A673 (cell line): ENCODE measurements at regions not wholly inside any gene's neighbourhood (a gene's known extent, or its start where the extent isn't known, plus 50 kb on each side); places are given as distances from the start of the nearest gene placed in this dataset.

Experiments used
- BruUV-seq: library from RNA; stranded (reverse); fragments of 400-500 nt; replicated peaks from 2 replicates; lab custom pipeline; 2021; lab: Mats Ljungman, UMichigan
- CTCF ChIA-PET: fragments of 300-600 bp; sonication (Branson Sonifier 250); formaldehyde crosslinking; loops from one replicate; lab custom pipeline; 2022; ENCODE audit warnings: antibody characterized with exemption; lab: Charles Lee
- POLR2A ChIA-PET: fragments of 300-600 bp; sonication (Branson Sonifier 250); formaldehyde crosslinking; loops from one replicate; lab custom pipeline; 2022; ENCODE audit warnings: antibody characterized with exemption; ENCODE audit not compliant: low non-redundant PET; lab: Charles Lee
- DNase-seq: peaks from one replicate; pipeline ENCODE4 v3.0.0-alpha.2; 2015; ENCODE audit warnings: low spot score
- H3K27ac ChIP-seq: fragments of 200-600 bp; sonication (generic); 2 replicates; pipeline ENCODE4 v1.5.1; 2016; ENCODE audit warnings: mixed run types, low read depth, mild to moderate bottlenecking, mixed read lengths, antibody characterized with exemption, low read length; ENCODE audit not compliant: poor library complexity, severe bottlenecking
- H3K27me3 ChIP-seq: fragments of 200-600 bp; sonication (generic); replicated peaks from 2 replicates; pipeline ENCODE4 v1.6.1; 2017; ENCODE audit warnings: mixed run types, low read depth, mild to moderate bottlenecking, mixed read lengths, antibody characterized with exemption, low read length; ENCODE audit not compliant: insufficient read depth, poor library complexity
- H3K36me3 ChIP-seq: fragments of 200-600 bp; sonication (generic); 2 replicates; pipeline ENCODE4 v1.6.1; 2016; ENCODE audit warnings: mixed run types, mild to moderate bottlenecking, mixed read lengths, antibody characterized with exemption, low read length; ENCODE audit not compliant: insufficient read depth, poor library complexity, severe bottlenecking
- H3K4me1 ChIP-seq: fragments of 200-600 bp; sonication (generic); 2 replicates; pipeline ENCODE4 v1.6.1; 2017; ENCODE audit warnings: mixed run types, mild to moderate bottlenecking, mixed read lengths, antibody characterized with exemption, low read length; ENCODE audit not compliant: insufficient read depth, poor library complexity, severe bottlenecking
- H3K4me3 ChIP-seq: fragments of 200-600 bp; sonication (generic); 2 replicates; pipeline ENCODE4 v1.5.1; 2016; ENCODE audit warnings: low read depth, mixed run types, mild to moderate bottlenecking, mixed read lengths, low read length; ENCODE audit not compliant: poor library complexity, severe bottlenecking
- H3K9me3 ChIP-seq: fragments of 200-600 bp; sonication (generic); 2 replicates; pipeline ENCODE4 v1.6.1; 2016; ENCODE audit warnings: mixed run types, low read depth, mild to moderate bottlenecking, mixed read lengths, antibody characterized with exemption, low read length; ENCODE audit not compliant: poor library complexity, severe bottlenecking
- EZH2 ChIP-seq: fragments of 200-600 bp; sonication (generic); IDR thresholded peaks from 2 replicates; pipeline ENCODE4 v1.6.1; 2017; ENCODE audit warnings: borderline replicate concordance, low read depth, mild to moderate bottlenecking, mixed read lengths, antibody characterized with exemption, low read length; ENCODE audit not compliant: poor library complexity, severe bottlenecking
- intact Hi-C: fragments of 100-400 bp; cut with micrococcal nuclease; formaldehyde crosslinking; loops from one replicate; pipeline ENCODE4 v1.10.0; 2022; ENCODE audit not compliant: unreplicated experiment
- TF ChIP-seq, protein P1 (sequence below): fragments of 300-800, 200-600 bp; sonication (generic); conservative IDR thresholded peaks from 2 replicates; pipeline ENCODE4 v1.5.1; 2017; ENCODE audit warnings: low read depth, mild to moderate bottlenecking, antibody characterized with exemption, low read length, moderate library complexity, mixed read lengths

- intact Hi-C loops, result no loop called here
Measured at GRCh38 chr3:165544432-165544831, 292.8 kb downstream of the BCHE start.

GRCh38 chr3:165538166-165538565 is 299.1 kb downstream of the BCHE start:
- no peak overlapping the region for H3K27ac ChIP-seq
- BruUV-seq, result no TSS peak
- ChIA-PET POLR2A (no interaction called here), CTCF (no interaction called here)
- TF ChIP-seq, protein P1, sequence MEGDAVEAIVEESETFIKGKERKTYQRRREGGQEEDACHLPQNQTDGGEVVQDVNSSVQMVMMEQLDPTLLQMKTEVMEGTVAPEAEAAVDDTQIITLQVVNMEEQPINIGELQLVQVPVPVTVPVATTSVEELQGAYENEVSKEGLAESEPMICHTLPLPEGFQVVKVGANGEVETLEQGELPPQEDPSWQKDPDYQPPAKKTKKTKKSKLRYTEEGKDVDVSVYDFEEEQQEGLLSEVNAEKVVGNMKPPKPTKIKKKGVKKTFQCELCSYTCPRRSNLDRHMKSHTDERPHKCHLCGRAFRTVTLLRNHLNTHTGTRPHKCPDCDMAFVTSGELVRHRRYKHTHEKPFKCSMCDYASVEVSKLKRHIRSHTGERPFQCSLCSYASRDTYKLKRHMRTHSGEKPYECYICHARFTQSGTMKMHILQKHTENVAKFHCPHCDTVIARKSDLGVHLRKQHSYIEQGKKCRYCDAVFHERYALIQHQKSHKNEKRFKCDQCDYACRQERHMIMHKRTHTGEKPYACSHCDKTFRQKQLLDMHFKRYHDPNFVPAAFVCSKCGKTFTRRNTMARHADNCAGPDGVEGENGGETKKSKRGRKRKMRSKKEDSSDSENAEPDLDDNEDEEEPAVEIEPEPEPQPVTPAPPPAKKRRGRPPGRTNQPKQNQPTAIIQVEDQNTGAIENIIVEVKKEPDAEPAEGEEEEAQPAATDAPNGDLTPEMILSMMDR, result no peak
- TF ChIP-seq EZH2, result no peak
- H3K9me3 ChIP-seq, result no peaks in the 10 kb centered on the region
- DNase-seq, result no peak
- H3K27me3 ChIP-seq, result no peaks in the 10 kb centered on the region
- no peak overlapping the region for H3K4me3 ChIP-seq
- H3K36me3 ChIP-seq, result no peaks in the 10 kb centered on the region
- intact Hi-C loops, result no loop called here
- no peaks in the 10 kb centered on the region for H3K4me1 ChIP-seq

More at GRCh38 chr3:165544432-165544831, 292.8 kb downstream of the BCHE start:
- Histone ChIP-seq H3K36me3 (no peaks in the 10 kb centered on the region), H3K4me1 (no peaks in the 10 kb centered on the region), H3K4me3 (no peak overlapping the region), H3K27me3 (no peaks in the 10 kb centered on the region), H3K9me3 (no peaks in the 10 kb centered on the region), H3K27ac (no peak overlapping the region)
- no TSS peak for BruUV-seq
- ChIA-PET POLR2A (no interaction called here), CTCF (no interaction called here)
- TF ChIP-seq, protein P1, result no peak
- TF ChIP-seq EZH2, result no peak
- DNase-seq, result no peak

DNA sequence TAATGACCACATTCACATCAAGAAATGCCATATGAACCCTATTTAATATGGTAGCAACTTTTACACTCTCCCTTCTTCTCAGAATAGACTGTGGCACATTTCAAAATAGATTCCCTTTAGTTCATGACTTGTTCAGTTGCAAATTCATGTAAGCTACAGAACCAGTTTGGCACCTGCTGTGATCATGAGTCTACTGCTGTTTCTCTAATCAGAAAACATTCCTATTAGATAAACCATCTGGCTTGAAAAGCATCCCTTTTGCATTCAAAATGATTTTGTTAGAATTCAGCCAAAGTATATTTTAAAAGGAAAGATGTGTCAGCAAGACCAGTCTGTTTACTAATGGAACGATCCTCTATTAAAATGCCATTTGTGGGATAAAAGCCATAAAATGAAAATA is 304.4 kb downstream of the BCHE start:
- H3K4me1 ChIP-seq, result no peaks in the 10 kb centered on the region
- TF ChIP-seq, protein P1, result no peak
- no peak for TF ChIP-seq EZH2
- H3K27me3 ChIP-seq, result no peaks in the 10 kb centered on the region
- intact Hi-C loops, result no loop called here
- no peak overlapping the region for H3K4me3 ChIP-seq
- CTCF ChIA-PET, result no interaction called here
- H3K36me3 ChIP-seq, result no peaks in the 10 kb centered on the region
- POLR2A ChIA-PET, result no interaction called here
- no TSS peak for BruUV-seq
- no peak overlapping the region for H3K27ac ChIP-seq
- no peak for DNase-seq
- no peaks in the 10 kb centered on the region for H3K9me3 ChIP-seq
